BE2C (cell line): ENCODE measurements at regions not wholly inside any gene's neighbourhood (a gene's known extent, or its start where the extent isn't known, plus 50 kb on each side); places are given as distances from the start of the nearest gene placed in this dataset.

Experiments
- DNase-seq: peaks from one replicate; pipeline ENCODE4 v3.0.0-alpha.2; 2020
- H3K27me3 ChIP-seq: fragments of 250-450 bp; sonication (Bioruptor Pico); 2 replicates; pipeline ENCODE4 v1.5.1; 2020; ENCODE audit warnings: mild to moderate bottlenecking
- H3K36me3 ChIP-seq: fragments of 250-450 bp; sonication (Bioruptor Pico); 2 replicates; pipeline ENCODE4 v1.5.1; 2020; ENCODE audit warnings: mild to moderate bottlenecking
- H3K4me1 ChIP-seq: fragments of 250-450 bp; sonication (Bioruptor Pico); 2 replicates; pipeline ENCODE4 v1.5.1; 2020
- H3K4me3 ChIP-seq: 2 replicates; pipeline ENCODE4 v1.5.1; 2011; ENCODE audit warnings: low read depth, low read length
- H3K9me3 ChIP-seq: fragments of 250-450 bp; sonication (Bioruptor Pico); 2 replicates; pipeline ENCODE4 v1.5.1; 2020
- CTCF ChIP-seq: IDR thresholded peaks from 2 replicates; pipeline ENCODE4 v1.5.1; 2012; ENCODE audit warnings: mild to moderate bottlenecking, low read depth, low read length

GRCh38 chr17:55660178-55660886 is 62.3 kb downstream of the TMEM100 start:
- Histone ChIP-seq H3K27me3 (no peaks in the 10 kb centered on the region), H3K9me3 (no peaks in the 10 kb centered on the region), H3K4me3 (no peak overlapping the region), H3K36me3 (no peaks in the 10 kb centered on the region), H3K4me1 (peaks cover 11% of the 10 kb centered on the region)
- DNase-seq = no peak
- TF ChIP-seq CTCF = no peak

DNA sequence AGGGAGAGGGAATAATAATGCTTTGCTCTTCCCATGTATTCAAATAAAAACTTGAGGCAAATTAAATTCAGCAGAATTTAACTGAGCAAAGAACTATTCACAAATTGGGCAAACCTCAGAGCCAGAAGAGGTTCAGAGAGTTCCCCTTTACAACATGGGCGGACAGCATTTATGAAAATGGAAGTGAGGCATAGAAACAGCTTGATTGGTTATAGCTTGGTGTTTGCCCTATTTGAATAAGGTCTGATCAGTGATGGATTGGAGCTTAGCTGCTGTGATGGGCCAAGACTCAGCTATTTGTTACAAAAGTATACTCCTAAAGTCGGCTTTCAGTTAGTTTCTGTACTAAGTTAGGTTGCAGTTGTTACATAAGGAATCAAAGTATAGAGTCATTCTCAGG is 63.0 kb downstream of the TMEM100 start:
- no peak overlapping the region for H3K4me3 ChIP-seq

GRCh38 chr17:55655777-55656176 is 66.9 kb downstream of the TMEM100 start:
- H3K36me3 ChIP-seq = no peaks in the 10 kb centered on the region
- TF ChIP-seq CTCF = no peak
- H3K27me3 ChIP-seq = no peaks in the 10 kb centered on the region
- H3K4me1 ChIP-seq = peaks cover 12% of the 10 kb centered on the region
- no peak for DNase-seq
- H3K9me3 ChIP-seq = no peaks in the 10 kb centered on the region
- no peak overlapping the region for H3K4me3 ChIP-seq

More for the DNA sequence above, 63.0 kb downstream of the TMEM100 start:
- Histone ChIP-seq H3K9me3 (no peaks in the 10 kb centered on the region), H3K27me3 (no peaks in the 10 kb centered on the region), H3K36me3 (no peaks in the 10 kb centered on the region), H3K4me1 (peaks cover 12% of the 10 kb centered on the region)
- no peak for TF ChIP-seq CTCF
- DNase-seq = no peak

- no peak for TF ChIP-seq CTCF
- H3K4me3 ChIP-seq = no peak overlapping the region
- H3K4me1 ChIP-seq = peaks cover 12% of the 10 kb centered on the region
- no peaks in the 10 kb centered on the region for H3K36me3 ChIP-seq
- H3K27me3 ChIP-seq = no peaks in the 10 kb centered on the region
- no peak for DNase-seq
- no peaks in the 10 kb centered on the region for H3K9me3 ChIP-seq
These were observed 67.8 kb downstream of the TMEM100 start for GRCh38 chr17:55654821-55655220.

GRCh38 chr17:55654022-55654421 is 68.6 kb downstream of the TMEM100 start:
- no peaks in the 10 kb centered on the region for H3K9me3 ChIP-seq
- no peak for DNase-seq
- no peak for TF ChIP-seq CTCF
- peaks cover 12% of the 10 kb centered on the region for H3K4me1 ChIP-seq
- H3K4me3 ChIP-seq = no peak overlapping the region
- no peaks in the 10 kb centered on the region for H3K36me3 ChIP-seq
- no peaks in the 10 kb centered on the region for H3K27me3 ChIP-seq

GRCh38 chr17:55652825-55653224 is 69.8 kb downstream of the TMEM100 start:
- Histone ChIP-seq H3K27me3 (no peaks in the 10 kb centered on the region), H3K9me3 (no peaks in the 10 kb centered on the region), H3K36me3 (no peaks in the 10 kb centered on the region), H3K4me1 (peaks cover 12% of the 10 kb centered on the region), H3K4me3 (no peak overlapping the region)
- DNase-seq = no peak
- no peak for TF ChIP-seq CTCF
